GM12864 (cell line): ENCODE measurements at regions not wholly inside any gene's neighbourhood (a gene's known extent, or its start where the extent isn't known, plus 50 kb on each side); places are given as distances from the start of the nearest gene placed in this dataset.

Experiments used
- DNase-seq: peaks from one replicate; pipeline ENCODE4 v3.0.0-alpha.2; 2011; ENCODE audit warnings: low read depth
- H3K4me3 ChIP-seq: 2 replicates; pipeline ENCODE4 v1.5.1; 2011; ENCODE audit warnings: mild to moderate bottlenecking, low read depth, low read length, control low read depth
- CTCF ChIP-seq: IDR thresholded peaks from 2 replicates; pipeline ENCODE4 v1.5.1; 2011; ENCODE audit warnings: low read depth, mild to moderate bottlenecking, moderate library complexity, low read length, control low read depth, inconsistent platforms; ENCODE audit errors: missing control alignments

DNA sequence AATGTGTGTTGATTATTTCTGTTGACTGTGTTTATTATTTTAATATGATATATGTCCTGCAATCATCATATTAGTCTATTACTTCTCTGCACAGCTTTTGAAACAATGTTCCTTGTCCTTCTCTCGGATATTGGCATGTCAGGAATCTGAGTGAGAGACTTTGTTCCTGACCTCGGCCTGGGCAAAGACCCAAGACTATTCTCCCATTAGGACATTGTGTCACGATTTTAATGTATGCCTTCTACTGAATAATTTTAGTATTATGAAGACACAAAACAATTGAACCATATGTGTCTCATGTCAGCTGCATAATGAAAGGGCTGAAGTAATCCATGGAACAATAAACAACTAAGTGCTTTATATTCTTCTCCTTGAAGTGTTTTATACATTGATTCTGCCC is 580.8 kb upstream of the TENM3 start:
- no peak overlapping the region for H3K4me3 ChIP-seq
- DNase-seq, result no peak
- TF ChIP-seq CTCF, result no peak

DNA sequence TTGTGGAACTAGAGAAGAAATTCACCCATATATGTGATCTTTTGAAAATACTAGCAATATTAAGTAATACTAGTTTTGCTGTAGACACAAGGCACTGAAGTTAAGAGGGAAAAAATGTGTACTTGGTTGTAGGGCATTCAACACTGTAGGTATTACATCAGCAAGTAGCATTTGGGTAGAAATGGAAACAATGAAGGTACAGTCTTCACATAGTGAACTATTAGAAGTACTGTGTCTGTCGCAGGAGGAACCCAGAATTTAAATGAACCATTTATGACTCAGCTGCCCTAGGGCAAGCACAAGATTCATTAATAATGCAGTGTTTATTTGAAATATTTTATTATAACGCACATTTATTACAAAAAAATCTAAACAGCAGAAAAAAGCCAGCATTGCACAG is 572.7 kb upstream of the TENM3 start:
- no peak for TF ChIP-seq CTCF

DNA sequence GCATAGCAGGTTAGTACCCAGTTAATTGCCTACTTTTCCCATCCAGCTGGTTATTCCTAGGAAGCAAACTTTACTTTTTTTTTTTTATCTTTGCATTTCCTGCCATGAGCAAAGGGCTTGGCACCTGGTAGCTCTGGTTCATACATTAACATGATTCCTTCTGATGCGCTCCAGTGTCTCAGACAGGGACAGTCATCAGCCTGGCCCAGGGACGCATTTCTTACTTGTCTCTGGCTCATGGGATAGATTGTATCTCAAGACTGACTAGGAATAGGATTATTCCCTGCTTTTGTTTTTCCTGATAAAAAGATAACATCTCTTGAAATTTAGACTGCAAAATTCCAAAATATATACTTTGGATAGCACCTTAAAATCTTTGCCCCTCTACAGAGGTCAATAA is 571.5 kb upstream of the TENM3 start:
- no peak for TF ChIP-seq CTCF
- no peak overlapping the region for H3K4me3 ChIP-seq
- no peak for DNase-seq

More for the DNA sequence above, 572.7 kb upstream of the TENM3 start:
- H3K4me3 ChIP-seq, result no peak overlapping the region
- no peak for DNase-seq

GRCh38 chr4:181672751-181673150 is 570.5 kb upstream of the TENM3 start:
- DNase-seq, result no peak
- H3K4me3 ChIP-seq, result no peak overlapping the region
- no peak for TF ChIP-seq CTCF

- TF ChIP-seq CTCF, result no peak
- DNase-seq, result no peak
- H3K4me3 ChIP-seq, result no peak overlapping the region
Observed at GRCh38 chr4:181674315-181674875, 568.8 kb upstream of the TENM3 start.

GRCh38 chr4:181676546-181676945 is 566.7 kb upstream of the TENM3 start:
- no peak for DNase-seq
- H3K4me3 ChIP-seq, result no peak overlapping the region
- TF ChIP-seq CTCF, result no peak

- H3K4me3 ChIP-seq, result no peak overlapping the region
- no peak for DNase-seq
- TF ChIP-seq CTCF, result no peak
Observed at GRCh38 chr4:181677201-181677600, 566.0 kb upstream of the TENM3 start.
